Left renal cortex interstitium (tissue), 4 donors: ENCODE measurements at regions not wholly inside any gene's neighbourhood (a gene's known extent, or its start where the extent isn't known, plus 50 kb on each side); places are given as distances from the start of the nearest gene placed in this dataset.

Experiments used
- DNase-seq, 4 donors: peaks; one replicate each; pipeline ENCODE4 v3.0.0-alpha.2; 2013; ENCODE audit warnings: low read depth in 4 of 4, low spot score in 2 of 4, missing footprints in 1 of 4

DNA sequence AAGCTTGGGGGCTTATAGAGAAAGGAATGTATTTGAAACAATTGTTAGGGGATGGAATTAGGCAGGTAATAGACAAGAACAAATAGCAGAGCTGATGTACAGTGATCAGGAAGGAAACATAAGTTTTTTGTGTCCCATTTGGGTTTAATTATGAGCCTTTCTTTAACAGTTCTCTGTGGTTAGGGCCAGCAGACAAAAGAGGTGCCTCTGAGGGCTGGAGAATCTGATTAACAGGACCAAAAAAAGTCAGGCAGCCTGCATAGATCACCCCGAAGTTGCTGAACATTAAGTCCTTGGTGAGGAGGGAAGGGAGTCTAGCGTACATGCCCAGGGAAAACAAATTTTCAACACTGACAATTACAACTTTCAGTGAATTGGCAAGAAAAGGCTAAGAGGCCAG is 88.6 kb upstream of the SPRED1 start:
- DNase-seq: no peak

DNA sequence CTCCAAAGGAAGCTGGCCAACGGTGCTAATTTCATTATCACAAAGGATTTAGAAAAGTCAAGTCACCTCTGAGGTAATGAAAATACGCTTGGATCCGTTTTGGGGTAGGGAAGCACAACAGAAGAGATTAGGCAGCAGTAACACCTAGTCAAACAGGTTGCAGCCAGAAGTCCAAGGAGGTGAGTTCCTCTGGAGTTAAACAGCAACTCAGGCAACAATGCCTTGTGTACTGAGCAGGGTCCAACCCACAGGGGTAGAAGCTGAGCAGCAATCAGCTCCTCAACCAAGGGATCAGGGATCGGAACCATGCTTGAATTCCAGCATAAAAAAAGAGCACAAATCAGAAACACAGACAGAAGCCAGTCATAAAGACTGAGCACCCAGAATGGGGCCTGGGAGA is 88.1 kb upstream of the SPRED1 start:
- DNase-seq: no peak

DNA sequence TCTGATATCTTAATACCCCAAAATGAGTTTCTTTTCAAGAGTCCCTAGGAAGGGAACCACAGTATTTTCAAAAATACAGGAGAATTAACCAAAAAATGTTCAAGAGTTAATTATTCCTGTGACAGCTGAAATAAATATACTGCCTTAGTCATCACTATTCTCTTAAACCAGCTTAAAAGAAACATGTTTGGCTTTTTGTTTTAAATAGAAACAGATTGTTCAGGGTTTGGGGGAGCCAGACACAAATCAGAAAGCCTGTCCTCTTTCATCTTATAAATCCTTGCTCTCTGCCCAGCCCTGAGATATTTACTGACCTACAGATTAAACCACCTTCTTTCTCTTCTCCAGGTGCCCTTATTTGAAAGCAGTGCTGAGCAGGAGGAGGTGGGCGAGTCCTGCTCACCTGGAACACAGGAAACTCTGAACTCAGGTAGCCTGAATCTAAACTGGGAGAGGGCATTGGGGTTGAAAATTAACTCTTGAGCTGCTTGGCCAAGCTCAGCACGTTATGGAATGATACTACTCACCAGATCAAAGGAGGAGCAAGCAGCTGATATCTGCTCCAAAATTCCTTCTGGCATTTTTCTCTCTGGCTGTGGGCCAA is 84.1 kb upstream of the SPRED1 start:
- DNase-seq: no peak

DNA sequence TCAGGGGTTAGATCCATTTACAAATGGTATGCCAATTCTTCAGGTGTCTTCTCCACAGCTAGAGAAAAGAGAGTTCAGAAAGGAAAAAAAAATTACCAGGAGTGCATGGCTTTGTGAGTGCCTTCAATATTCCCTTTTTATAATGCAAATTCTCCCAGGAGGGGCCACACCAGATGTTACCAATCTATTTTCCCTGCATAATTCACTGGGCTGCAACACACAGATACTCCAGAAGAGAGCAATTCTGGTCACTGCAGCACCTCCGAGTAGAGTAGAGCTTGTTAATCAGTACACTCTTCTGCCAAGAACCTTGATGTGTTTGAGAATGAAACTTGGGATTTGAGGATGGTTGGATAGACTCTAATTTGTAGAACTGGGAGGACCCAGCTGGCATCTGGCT is 80.7 kb upstream of the SPRED1 start:
- no peak for DNase-seq

DNA sequence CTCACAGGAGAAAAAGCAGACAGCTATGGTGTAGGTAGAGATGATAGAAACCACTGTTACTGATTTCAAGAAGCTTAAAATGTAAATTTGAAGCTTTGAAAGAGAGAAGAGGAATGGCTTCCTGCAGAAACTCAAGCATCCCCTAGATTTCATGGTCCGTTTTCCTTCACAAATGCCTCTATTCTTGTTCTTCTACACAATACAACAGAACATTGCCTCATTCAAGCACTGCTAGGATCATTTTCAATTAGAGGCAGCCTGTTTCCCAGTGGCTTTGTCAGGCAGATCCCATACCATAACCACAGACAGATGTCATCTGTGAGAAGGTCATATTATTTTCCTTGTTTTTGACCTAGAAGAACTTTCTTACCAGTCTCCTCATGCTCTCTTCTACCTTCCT is 77.9 kb upstream of the SPRED1 start:
- no peak for DNase-seq

DNA sequence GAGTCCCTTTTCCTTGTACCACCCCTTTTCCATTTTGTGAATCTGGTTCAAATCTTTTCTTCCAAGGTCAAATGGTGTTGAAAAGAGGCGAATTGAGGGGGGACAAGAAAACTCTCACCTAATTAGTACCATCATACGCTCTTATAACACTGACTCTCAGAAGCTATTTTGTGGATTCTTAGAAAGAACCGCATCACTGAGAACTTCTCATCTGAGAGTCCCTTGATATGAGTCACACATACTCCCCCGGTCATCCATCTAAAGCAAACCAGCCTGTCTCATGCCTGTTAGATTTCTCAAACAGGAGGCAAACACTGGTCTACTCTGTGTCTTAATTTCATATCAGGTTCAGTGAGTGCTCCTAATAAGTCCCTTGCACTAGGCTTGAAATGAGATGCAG is 76.5 kb upstream of the SPRED1 start:
- no peak for DNase-seq

DNA sequence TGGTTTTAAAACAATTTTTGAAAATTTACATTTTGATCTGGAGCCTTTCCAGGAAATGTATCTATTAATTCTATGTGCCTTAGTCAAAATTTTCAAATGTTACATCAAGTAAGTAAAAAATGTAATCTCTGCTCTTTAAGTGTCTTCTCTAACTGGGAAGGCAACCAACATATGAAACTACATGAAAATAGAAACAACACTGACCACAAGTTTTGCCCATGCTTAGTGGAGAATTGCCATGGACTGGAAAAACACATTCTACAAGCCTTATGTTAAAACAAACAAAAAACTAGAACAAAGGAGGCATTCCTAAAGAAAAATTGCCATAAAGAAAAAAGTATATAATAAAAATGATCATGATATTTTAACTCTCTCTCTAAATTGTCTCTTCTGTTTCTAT is 75.9 kb upstream of the SPRED1 start:
- DNase-seq: no peak

DNA sequence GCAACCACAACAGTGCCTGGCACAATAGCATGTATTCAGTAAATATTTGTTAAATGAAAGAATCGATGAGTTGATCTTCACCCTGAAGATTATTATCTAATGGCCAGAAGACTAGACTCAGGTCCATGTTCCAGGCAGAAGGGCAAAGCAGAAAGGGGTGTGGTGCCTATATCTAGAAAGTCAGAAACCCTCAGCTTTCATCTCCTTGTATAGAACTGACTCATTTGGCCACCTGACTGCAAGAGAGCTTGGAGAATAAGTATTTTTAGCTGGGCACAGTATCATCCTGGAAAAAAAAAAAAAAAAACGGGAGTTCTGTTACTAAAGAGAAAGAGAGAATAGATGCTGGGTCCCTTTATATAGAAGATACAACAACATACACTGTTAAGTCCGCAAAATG is 69.7 kb upstream of the SPRED1 start:
- DNase-seq: no peak

DNA sequence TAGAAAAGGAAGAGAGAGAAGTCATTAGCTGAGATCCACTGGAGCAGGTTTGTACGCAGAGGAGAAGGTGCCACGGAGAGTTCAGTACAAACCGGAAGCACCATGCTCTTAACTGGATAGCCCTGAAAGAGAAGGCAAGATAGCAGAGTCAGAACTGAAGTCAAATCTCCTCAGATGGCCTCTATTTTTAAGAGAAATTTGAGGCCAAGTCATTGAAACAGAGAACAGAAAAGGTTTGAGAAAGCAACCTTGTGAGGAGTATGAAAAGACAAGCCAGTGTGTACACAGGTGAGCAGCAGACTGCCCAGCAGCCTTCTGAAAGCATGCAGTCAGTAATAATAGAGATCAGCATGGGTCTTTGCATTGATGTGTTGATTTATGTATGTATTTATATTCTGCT is 66.1 kb upstream of the SPRED1 start:
- DNase-seq: no peak

DNA sequence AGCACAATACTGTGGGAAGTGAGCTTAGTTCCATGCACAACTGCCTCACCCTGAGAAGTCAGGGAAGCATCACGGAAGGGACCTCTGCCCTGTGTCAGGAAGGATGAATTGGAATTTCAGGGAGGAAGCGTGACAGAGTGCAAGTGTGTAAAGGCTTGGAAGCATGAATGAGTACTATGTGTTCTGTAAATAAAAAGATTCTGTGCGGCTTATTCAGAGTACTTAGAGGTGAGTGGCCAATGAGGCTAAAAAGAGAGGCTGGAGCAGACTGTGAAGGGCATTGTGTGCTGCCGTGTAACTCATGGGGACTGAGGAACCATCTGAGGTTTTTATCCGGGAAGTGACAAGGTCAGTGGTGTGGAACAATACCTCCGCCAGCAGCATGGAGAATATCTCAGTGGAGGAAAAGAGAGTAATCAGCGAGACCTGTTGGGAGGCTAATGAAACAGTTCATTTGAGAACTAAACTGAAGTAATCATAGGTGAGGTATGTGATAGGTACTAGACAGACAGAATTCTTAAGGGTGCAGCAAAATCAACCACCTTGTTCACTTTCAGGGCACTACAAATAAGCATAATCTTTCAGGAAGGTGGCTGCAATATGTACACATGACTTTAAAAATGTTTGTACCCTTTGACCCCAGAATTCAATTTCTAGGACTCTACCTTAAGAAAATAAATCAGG is 64.9 kb upstream of the SPRED1 start:
- DNase-seq: no peak

DNA sequence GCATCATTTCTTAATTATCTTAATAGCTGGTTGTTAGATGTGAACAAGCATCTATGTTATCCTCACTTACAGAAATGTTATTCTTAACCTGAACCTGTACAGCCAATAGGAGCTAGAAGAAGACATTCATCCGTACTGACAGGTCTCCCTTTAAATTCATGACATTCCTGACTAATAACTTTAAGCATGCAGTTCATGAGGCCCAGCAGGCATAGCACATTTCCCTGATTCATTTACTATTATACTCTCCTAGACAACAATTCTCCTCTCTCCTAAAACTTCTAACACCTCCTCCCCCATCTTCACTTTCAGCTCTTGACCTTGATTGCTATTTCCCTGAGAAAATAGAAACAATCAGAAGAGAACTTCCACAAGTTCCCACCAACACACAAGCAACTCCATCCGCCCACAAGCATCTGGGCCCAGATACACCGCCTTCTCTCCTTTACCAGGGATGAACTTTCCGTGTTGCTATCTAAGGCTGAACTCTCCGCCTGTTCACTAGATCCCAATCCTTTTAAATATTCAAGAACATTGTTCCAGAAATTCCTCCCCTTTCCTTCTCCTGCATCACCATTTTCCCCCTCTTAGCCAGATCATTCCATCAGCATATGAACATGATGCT is 62.9 kb upstream of the SPRED1 start:
- DNase-seq: no peak

DNA sequence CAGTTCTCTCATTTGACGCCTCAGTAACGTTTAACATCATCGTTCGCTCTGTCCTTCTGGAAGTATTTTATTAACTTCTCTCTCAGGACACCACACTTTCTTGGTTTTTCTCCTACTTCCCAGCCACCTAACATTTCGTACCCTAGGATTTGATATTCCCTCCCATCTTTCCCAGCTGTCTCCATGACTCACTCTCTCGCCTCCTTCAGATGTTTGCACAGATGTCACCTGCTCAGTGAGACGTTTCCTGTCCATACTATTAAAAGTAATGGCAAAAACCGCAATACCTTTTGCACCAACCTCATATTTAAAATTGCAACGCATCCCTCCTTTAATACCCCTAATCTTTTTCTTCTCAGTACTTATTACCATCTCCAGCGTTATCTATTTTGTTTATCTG is 62.1 kb upstream of the SPRED1 start:
- no peak for DNase-seq

DNA sequence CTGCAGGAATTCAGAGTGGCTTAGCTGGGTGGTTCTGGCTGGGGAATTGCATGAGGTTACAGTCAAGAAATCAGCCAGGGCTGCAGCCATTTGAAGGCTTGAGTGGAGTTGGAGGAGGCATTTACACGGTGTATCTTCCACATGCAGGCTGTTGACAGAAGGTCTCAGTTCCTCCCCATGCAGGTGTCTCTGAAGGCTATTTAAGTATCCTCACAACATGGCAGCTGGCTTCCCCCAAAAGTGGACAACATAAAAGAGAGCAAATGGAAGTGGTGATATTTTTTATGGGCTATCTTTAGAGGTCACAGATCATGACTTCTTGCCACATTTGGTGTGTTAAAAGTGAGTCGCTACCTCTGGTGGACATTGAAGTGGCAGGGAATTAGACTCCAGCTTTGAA is 60.1 kb upstream of the SPRED1 start:
- no peak for DNase-seq

DNA sequence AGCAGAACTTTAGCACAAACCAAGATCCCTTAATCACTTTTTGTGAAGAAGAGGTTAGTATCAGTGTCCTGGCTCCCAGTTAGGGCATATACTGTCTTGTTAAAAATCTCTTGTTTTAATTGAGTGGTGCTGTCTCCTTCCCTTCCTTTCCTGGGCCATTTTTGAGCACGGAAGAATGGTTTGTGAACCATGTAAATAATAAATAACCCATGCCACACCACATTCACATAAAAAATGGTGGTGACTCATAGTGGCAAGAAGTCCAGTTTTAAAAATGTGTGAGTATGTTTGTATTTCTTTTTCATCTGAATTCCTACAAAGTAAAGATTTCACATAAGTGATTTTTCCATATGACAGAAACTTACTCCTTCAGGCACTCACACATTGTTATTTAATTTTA is 59.1 kb upstream of the SPRED1 start:
- no peak for DNase-seq

DNA sequence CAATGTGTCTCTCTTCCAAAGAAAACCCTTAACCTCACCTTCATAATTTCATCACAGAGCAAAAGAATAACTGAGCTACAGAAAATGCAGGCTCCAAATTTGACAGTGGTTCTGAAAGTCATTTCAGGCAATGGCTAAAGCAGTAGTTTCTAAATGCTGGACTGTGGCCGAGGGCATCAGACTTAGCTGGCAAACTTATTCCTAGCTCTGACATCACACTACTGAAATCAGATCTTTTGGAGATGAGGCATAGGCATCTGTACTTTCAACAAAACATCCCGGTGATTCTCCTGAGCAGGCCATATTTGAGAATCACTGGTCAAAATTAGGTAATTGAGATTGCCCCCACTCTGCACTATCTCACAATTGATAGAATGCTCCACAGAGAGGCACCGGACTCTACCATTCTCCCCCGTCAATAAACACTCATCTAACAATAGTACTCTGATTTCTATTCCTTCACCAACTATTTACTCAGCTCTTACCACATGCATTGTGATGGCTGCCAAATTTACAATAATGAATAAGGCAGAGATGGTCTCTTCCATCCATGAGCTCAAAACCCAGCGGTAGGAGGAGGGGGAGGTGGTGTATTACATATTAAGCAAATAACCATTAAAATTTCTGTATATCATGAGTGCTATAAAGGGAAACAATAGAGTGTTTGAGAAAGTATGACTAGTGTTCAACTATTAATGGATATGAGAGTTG is 57.3 kb upstream of the SPRED1 start:
- DNase-seq: no peak

DNA sequence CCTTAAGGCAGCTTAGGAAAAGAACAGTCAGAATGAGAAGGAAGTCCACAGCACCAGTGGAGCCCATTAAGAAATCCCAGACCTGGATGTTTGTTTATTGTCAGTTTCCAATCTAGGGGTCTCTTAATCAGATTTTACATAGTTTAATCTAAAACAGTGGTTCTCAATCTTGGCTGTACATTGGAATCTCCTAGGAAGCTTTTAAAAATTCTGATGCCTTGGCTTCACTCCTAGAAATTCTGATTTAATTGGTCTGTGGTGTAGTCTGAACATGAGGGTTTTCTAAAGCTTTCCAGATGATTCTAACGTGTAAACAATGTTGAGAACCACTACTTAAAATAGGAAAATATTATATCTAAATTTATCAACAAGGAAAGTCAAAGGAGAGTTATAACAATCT is 56.6 kb upstream of the SPRED1 start:
- DNase-seq: no peak

DNA sequence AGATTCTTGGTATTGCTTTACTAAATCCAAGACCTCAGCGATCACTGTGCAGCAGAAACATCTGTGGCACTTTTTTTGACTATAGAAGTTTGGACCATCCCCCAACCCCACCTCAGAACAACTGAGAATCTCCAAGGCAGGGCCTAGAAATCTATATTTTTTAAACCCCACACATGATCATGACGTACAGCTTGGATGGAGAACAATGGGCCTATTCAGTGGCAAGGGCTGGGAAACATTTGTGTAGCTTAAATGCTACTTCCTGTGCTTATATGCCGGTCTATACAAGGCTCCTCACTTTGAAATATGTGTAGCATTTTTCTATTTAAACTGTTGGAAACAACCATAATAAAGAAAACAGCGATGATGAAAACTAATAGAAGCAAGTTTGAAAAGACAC is 55.1 kb upstream of the SPRED1 start:
- DNase-seq: no peak

DNA sequence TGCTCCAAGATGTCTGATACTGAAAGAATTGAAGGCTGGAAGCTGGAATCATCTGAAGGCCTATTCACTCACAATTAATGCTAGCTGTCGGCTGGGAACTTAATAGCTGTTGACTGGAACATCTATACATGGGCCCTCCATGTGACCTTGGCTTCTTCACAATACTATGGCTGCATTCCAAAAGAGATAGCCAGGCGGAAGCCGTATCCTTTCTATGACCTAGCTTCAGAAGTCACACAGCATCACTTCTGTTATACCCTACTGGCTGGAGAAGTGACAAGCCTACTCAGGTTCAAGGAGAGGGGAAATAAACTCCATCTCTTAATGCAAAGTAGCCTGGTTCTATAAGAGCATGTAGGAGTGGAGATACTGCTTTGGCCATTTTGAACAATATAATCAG is 50.9 kb upstream of the SPRED1 start:
- DNase-seq: peak in 1 of 4 donors; percentile 13

DNA sequence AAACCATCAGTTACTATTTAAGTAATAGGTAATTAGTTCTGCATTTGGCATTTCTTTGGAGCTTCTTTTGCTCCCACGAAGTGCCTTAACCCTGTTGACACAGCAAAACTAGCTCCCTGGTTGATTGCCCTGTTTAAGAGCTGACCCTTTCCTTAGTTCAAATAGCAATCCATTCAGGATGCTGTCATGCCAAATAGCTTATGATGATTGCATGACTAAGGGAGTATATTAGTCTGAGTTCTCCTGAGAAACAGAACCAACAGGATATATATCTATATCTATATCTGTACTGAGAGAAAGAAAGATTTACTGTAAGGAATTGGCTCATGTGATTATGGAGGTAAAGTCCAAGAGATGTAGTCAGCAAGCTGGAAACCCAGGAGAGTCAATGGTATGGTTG is 50.3 kb upstream of the SPRED1 start:
- DNase-seq: no peak
